GM20000 (cell line): ENCODE measurements at regions not wholly inside any gene's neighbourhood (a gene's known extent, or its start where the extent isn't known, plus 50 kb on each side); places are given as distances from the start of the nearest gene placed in this dataset.

Experiments
- DNase-seq: peaks from one replicate; pipeline ENCODE4 v3.0.0; 2012; ENCODE audit warnings: low spot score
- CTCF ChIP-seq: IDR thresholded peaks from 2 replicates; pipeline ENCODE4 v1.5.1; 2012; ENCODE audit warnings: mild to moderate bottlenecking, control low read depth; ENCODE audit errors: extremely low read depth, missing control alignments

- no peak for TF ChIP-seq CTCF
- DNase-seq, result no peak
Measured at GRCh38 chr12:107144441-107144840, 51.1 kb upstream of the CRY1 start.

- DNase-seq, result no peak
- no peak for TF ChIP-seq CTCF
Measured at GRCh38 chr12:107144990-107145389, 51.6 kb upstream of the CRY1 start.

- no peak for DNase-seq
Measured at GRCh38 chr12:107145397-107145796, 52.0 kb upstream of the CRY1 start.

GRCh38 chr12:107148107-107148506, 54.8 kb upstream of the CRY1 start:
- TF ChIP-seq CTCF, result no peak
- DNase-seq, result no peak

More at GRCh38 chr12:107145397-107145796, 52.0 kb upstream of the CRY1 start:
- no peak for TF ChIP-seq CTCF

GRCh38 chr12:107152315-107152714, 59.0 kb upstream of the CRY1 start:
- no peak for DNase-seq
- TF ChIP-seq CTCF, result no peak

- no peak for TF ChIP-seq CTCF
- DNase-seq, result no peak
Measured at GRCh38 chr12:107159384-107159900, 66.1 kb upstream of the CRY1 start.

GRCh38 chr12:107163413-107163812, 70.1 kb upstream of the CRY1 start:
- DNase-seq, result no peak
- TF ChIP-seq CTCF, result no peak
